ENCODE measurements at regions not wholly inside any gene's neighbourhood (a gene's known extent, or its start where the extent isn't known, plus 50 kb on each side); places are given as distances from the start of the nearest gene placed in this dataset.

DNA sequence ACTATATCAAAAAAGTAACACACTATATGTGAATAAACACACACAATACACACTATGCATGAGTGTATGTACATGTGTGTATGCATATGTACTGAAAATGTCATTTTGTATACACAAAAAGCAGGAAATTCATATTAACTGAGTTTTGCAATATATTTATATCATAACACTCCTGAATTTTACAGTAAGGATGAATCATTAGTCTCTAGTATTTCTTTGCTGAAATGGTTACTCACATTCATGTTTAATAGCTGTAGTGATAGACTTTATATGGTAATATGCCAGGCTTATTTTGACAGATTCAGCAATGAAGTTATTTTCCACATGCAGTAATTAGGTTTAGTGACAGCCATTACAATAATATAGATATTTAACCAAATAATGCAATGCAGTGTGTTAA, 1216.2 kb upstream of the CITED2 start:
- intact Hi-C loops (cut with micrococcal nuclease) = no loop called here
- Mint-ChIP-seq H3K27ac (ENCODE audit: low read depth, unreplicated experiment) (no peak overlapping the region), H3K36me3 (ENCODE audit: insufficient read depth, unreplicated experiment) (no peaks in the 10 kb centered on the region), H3K9me3 (ENCODE audit: unreplicated experiment) (no peaks in the 10 kb centered on the region), H3K27me3 (ENCODE audit: insufficient read depth, unreplicated experiment) (no peaks in the 10 kb centered on the region), H3K4me3 (ENCODE audit: unreplicated experiment) (no peak overlapping the region), H3K4me1 (ENCODE audit: insufficient read depth, unreplicated experiment) (no peaks in the 10 kb centered on the region)
- CTCF ChIA-PET = interaction anchor here (0.5 to 0.6 kb wide), 2 partner anchors 180 to 709 kb away, joined by 3 read pairs; no protein-coding TSS in a partner anchor
- peak; percentile 27 for DNase-seq (ENCODE audit: unreplicated experiment)
- POLR2A ChIA-PET = interaction anchor here (0.7 kb wide), 1 partner anchor 1639 kb away, joined by 3 read pairs; no protein-coding TSS in a partner anchor
- BruUV-seq (replicated peaks) = no TSS peak
- TF ChIP-seq, protein P1, sequence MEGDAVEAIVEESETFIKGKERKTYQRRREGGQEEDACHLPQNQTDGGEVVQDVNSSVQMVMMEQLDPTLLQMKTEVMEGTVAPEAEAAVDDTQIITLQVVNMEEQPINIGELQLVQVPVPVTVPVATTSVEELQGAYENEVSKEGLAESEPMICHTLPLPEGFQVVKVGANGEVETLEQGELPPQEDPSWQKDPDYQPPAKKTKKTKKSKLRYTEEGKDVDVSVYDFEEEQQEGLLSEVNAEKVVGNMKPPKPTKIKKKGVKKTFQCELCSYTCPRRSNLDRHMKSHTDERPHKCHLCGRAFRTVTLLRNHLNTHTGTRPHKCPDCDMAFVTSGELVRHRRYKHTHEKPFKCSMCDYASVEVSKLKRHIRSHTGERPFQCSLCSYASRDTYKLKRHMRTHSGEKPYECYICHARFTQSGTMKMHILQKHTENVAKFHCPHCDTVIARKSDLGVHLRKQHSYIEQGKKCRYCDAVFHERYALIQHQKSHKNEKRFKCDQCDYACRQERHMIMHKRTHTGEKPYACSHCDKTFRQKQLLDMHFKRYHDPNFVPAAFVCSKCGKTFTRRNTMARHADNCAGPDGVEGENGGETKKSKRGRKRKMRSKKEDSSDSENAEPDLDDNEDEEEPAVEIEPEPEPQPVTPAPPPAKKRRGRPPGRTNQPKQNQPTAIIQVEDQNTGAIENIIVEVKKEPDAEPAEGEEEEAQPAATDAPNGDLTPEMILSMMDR (IDR thresholded peaks at IDR 0.05; ENCODE audit: unreplicated experiment) = no peak

DNA sequence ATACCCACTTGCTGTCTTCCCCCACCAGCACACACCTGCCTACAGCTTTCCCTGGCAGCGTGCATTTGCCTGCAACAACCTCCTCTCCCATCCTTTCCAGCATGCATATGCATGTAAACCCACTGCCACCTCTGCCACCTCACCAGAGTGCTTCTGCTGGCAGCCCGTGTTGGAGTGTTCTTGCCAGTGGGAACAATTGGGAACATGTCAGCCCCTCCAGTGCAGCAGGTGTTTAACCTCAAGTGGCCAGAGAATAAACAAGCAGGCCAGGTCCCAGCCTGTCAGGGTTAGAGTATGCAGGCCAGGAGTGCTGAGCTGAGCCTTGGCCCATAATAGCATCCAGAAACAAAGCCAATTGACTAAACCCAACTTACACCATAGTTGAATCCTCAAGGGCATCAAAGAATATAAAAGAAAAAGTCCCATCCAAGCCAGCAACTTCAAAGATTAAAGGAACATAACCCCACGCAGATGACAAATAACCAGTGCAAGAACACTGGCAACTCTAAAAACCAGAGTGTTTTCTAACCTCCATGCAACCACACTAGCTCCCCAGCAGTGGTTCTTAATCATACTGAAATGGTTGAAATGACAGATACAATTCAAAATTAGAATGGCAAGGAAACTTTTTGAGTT, 1212.1 kb upstream of the CITED2 start:
- CTCF ChIA-PET = interaction anchor here (0.6 kb wide), 1 partner anchor 699 kb away, joined by 4 read pairs; no protein-coding TSS in a partner anchor
- TF ChIP-seq, protein P1 (IDR thresholded peaks at IDR 0.05; ENCODE audit: unreplicated experiment) = no peak
- no peaks in the 10 kb centered on the region for H3K4me1 Mint-ChIP-seq (ENCODE audit: insufficient read depth, unreplicated experiment)

DNA sequence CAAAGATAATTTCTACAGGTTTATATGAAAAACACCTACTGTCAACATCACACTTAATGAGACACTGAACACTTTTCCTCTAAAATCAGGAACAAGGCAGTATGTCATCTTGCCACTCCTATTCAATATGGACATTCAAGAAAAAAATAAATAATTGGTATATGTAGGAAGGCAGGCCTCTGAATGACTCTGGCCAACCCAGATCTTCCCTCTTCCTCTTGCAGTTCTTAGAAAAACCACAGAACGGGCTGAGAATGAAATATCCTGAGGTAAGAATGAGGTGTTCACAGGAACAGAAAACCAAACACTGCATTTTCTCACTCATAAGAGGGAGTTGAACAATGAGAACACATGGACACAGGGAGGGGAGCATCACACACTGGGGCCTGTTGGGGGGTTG, 1207.2 kb upstream of the CITED2 start:
- Mint-ChIP-seq H3K27me3 (ENCODE audit: insufficient read depth, unreplicated experiment) (no peaks in the 10 kb centered on the region), H3K36me3 (ENCODE audit: insufficient read depth, unreplicated experiment) (no peaks in the 10 kb centered on the region), H3K9me3 (ENCODE audit: unreplicated experiment) (no peaks in the 10 kb centered on the region), H3K27ac (ENCODE audit: low read depth, unreplicated experiment) (no peak overlapping the region), H3K4me1 (ENCODE audit: insufficient read depth, unreplicated experiment) (no peaks in the 10 kb centered on the region), H3K4me3 (ENCODE audit: unreplicated experiment) (no peak overlapping the region)
- DNase-seq (ENCODE audit: unreplicated experiment) = no peak
- intact Hi-C loops (cut with micrococcal nuclease) = no loop called here
- TF ChIP-seq, protein P1 (IDR thresholded peaks at IDR 0.05; ENCODE audit: unreplicated experiment) = no peak
- POLR2A ChIA-PET = no interaction called here
- no TSS peak for BruUV-seq (replicated peaks)
- CTCF ChIA-PET = no interaction called here

More for the DNA sequence above, 1212.1 kb upstream of the CITED2 start:
- Mint-ChIP-seq H3K27ac (ENCODE audit: low read depth, unreplicated experiment) (no peak overlapping the region), H3K9me3 (ENCODE audit: unreplicated experiment) (no peaks in the 10 kb centered on the region), H3K4me3 (ENCODE audit: unreplicated experiment) (no peak overlapping the region), H3K27me3 (ENCODE audit: insufficient read depth, unreplicated experiment) (no peaks in the 10 kb centered on the region), H3K36me3 (ENCODE audit: insufficient read depth, unreplicated experiment) (no peaks in the 10 kb centered on the region)
- DNase-seq (ENCODE audit: unreplicated experiment) = no peak
- intact Hi-C loops (cut with micrococcal nuclease) = no loop called here
- BruUV-seq (replicated peaks) = no TSS peak
- POLR2A ChIA-PET = no interaction called here

- POLR2A ChIA-PET = no interaction called here
- intact Hi-C loops (cut with micrococcal nuclease) = loop anchor here (10.0 kb wide), 1 partner anchor 1205 kb away; the partner anchor contains the start of gene CITED2
- Mint-ChIP-seq H3K9me3 (ENCODE audit: unreplicated experiment) (no peaks in the 10 kb centered on the region), H3K27me3 (ENCODE audit: insufficient read depth, unreplicated experiment) (no peaks in the 10 kb centered on the region), H3K27ac (ENCODE audit: low read depth, unreplicated experiment) (no peak overlapping the region), H3K4me1 (ENCODE audit: insufficient read depth, unreplicated experiment) (no peaks in the 10 kb centered on the region), H3K36me3 (ENCODE audit: insufficient read depth, unreplicated experiment) (no peaks in the 10 kb centered on the region), H3K4me3 (ENCODE audit: unreplicated experiment) (no peak overlapping the region)
- TF ChIP-seq, protein P1 (IDR thresholded peaks at IDR 0.05; ENCODE audit: unreplicated experiment) = no peak
- no TSS peak for BruUV-seq (replicated peaks)
- DNase-seq (ENCODE audit: unreplicated experiment) = no peak
- CTCF ChIA-PET = interaction anchor here (0.6 kb wide), 1 partner anchor 163 kb away, joined by 3 read pairs; no protein-coding TSS in a partner anchor
Measured at GRCh38 chr6:140579918-140580317, 1205.5 kb upstream of the CITED2 start.

Measured in MCF 10A (cell line).